HS-5 (cell line): ENCODE measurements at regions not wholly inside any gene's neighbourhood (a gene's known extent, or its start where the extent isn't known, plus 50 kb on each side); places are given as distances from the start of the nearest gene placed in this dataset.
A peak's percentile ranks its signal among the peaks of the same experiment; 100 is the strongest.

Experiments
- DNase-seq: peaks from one replicate; pipeline ENCODE4 v3.0.0-alpha.2; 2012; ENCODE audit warnings: low read depth

DNA sequence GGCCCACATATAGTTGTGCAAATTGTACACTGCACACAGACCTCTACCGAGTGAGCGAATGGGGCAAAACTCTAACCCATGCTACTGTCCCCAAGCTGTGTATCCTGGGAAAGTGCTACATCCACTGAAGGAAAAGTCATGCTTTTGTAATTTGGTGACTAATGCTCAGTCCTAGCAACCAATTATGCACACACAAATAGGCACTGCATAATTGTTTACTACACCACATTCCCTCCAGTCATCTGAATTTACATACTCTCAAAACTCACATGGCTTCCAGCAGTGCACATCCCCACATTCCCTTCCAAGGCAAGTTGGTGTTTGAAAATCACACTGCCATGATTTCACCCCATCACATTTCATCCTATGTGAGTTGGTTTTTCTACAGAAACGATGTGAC, 125.9 kb upstream of the OSMR start:
- peak; percentile 71 for DNase-seq

DNA sequence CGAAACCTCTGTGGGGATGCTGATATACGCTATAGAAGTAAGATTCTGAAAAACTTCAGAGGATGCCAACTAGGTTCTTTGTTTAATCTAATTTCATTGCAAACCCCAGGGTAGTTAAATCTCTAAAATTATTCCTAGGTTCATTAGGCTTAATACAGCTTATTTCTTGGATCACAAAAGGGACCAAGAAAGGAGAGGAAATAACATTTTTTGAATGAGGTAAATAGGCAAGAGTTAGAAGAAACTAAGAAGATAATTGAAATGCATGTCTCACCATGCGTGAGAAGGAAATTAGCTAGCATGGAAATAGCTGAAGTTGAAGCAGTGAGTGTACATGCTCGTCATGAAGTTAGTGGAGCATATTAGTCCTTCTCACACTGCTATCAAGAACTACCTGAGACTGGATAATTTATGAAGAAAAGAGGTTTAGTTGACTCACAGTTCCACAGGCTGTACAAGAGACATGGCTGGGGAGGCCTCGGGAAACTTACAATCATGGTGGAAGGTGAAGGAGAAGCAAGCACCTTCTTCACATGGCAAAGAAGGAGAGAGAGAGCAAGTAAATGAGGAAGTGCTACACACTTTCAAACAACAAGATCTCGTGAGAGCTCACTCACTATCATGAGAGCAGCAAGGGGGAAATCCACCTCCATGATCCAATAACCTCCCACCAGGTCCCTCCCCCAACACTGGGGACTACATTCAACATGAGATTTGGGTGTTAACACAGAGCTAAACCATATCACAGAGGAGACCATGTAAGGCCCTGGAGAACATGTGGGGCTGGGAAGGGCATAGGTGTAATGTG, 125.1 kb upstream of the OSMR start:
- DNase-seq: no peak

DNA sequence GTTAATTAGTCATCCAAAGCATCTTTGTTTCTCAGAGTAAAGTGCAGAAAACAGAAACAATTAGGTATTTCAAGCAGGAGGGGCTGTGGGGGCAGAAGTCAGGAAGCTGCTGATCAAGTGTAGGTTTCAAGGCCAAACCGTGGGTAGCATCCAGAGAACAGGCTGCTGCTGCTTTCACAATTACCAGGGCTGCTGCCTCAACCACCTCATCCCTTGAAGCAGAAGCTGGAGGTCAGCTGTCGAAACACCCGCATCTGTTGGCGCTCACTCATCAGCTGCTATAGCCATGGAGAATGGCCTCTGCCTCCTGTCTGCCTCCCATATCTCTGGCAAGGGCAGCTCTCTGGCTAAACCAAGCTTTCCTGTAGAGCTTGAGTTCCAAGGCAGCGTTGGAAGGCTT, 122.9 kb upstream of the OSMR start:
- DNase-seq: no peak

DNA sequence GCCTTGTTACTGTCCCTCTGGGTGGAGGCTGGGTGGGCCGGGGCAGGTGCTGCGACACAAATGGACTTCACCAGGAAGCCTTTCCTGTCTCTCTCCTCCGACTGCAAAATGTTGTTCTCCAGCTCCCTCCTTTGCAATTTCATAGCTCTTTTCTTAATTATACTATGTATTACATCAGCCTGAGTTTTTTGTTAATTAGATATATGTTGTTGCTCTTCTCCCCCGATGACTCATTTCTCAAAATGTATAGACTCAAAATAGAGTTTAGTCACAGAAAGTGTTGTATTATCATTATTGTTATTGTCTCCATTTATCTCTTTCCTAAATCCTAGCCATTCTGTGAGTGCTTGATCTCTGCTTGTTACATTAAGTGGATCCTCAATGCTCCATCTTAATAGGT, 122.4 kb upstream of the OSMR start:
- DNase-seq: no peak

DNA sequence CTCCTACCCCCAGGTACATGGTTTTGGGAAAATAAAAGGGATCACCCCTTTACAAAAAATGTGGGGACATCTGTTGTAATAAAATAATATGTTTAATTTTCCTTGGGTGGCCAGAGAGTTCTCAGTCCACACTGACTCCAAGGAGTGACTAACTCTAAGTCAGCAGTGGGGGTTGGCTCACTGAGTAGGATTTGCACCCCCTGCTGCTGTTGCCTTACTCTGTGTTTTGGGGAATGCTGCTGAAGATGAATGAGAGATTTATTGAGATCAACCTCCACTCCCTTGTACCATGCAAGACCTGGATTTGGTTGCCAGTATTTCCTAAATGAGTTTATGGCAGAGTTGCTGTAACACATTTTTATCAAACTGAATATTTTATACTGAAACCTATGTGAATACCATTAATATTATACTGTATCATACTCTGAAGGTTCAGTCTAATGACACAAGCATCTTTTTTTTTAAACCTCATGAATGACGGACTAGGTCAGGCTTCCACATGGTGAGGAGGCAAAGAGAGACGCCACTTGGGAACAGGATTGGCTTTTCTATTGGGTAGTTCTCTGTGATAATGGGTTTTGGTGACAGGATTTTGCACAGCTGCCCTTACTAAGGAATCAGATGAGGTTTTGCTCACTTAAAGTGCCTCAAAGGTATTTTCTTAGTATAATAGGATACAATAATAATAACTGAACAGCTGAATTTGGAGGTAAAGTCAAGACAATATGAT, 121.3 kb upstream of the OSMR start:
- peak; percentile 29 for DNase-seq

DNA sequence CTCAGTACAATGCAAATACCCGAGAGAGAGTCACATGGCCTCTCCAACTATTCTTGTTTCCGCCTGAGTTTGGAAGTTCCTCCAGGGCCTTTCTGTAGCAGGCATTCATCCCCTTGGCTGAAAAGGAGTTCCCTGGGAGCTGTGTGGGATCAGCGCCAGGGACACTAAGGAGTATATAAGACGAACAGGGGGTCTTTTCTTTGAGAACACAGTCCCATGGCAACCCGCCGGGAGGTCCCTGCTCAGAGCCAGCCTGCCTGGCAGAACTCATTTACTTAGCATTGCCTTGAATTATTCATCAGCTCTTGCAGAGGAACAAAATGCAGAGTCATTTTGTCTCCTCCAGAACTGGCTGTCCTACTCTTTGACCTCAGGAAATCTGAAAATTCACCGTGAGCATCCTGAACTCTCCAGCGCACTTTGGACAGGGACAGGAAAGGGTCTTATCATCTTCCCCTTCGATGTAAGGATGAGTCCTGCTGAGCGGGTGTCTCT, 120.4 kb upstream of the OSMR start:
- no peak for DNase-seq

DNA sequence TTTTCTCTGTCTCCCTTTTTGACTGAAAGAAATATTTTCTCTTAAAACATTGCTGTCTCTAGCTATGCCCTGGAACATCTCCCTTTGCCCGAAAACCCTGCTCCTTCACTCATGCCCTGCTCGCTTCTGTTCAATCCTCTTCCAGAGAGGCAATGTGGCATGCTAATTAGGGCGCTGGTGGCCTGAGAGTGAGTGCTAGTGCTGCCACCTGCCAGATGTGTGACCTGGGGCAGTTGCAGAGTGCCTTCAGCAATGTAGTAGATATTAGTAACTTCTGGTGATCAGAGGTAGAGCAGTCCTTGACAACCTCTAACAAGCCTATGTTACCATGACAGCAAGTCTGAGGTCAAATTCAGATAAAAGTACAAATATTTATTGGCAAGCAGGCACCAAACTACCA, 119.5 kb upstream of the OSMR start:
- DNase-seq: no peak

DNA sequence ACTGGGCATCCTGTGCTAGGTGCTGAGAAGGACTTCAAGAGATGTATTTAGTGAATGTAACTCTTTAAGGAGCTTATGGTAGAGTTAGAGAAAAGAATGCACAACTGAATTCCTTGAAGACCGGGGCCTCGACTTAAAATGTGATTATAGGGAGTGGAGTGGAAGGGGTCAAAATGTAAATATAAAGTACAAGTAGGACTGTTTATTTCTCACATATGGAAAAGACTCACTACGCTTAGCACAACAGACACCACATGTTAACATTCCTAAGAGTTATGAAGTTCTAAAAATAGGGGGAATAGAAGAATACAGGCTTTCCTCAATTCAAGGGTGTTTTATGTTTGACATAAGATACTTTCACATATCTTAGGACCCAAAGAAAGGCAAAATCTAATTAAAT, 117.8 kb upstream of the OSMR start:
- no peak for DNase-seq

DNA sequence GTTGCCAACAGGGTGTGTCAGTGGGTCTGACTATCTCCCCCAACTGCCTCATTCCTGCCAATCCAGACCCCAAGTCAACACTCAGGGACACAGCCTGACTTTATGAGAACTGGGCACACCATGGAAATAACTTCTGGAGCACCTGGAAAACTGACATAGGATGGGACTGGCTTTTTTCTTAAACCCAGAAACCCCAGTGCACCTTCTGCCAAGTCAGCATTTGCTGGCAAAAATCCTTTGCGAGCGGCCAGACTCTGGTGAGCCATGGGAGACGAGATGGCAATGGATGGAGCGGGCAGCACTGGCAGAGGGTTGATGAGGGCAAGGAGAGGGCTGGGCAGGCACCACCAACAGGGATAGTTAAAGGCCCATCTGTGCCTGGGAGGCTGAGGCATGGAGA, 114.4 kb upstream of the OSMR start:
- DNase-seq: no peak

DNA sequence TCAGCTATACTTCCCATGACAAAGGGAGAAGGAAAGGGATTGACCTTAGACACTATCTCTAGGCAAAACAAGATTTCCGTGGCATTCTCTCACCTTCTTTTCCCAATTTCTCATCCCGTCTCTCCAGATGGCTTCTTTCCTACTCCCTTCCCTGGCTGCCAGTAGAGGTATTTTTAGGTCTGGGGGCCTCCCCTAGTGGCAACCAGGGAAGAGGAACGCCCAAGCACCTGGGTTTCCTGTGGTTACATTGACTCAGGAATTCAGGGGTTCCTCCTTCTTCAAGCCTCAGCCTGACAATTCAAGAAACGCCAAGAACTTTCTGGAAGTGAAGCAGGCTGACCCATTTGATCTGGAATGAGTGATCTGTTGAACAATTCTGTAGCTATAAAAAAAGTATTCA, 111.5 kb upstream of the OSMR start:
- no peak for DNase-seq

DNA sequence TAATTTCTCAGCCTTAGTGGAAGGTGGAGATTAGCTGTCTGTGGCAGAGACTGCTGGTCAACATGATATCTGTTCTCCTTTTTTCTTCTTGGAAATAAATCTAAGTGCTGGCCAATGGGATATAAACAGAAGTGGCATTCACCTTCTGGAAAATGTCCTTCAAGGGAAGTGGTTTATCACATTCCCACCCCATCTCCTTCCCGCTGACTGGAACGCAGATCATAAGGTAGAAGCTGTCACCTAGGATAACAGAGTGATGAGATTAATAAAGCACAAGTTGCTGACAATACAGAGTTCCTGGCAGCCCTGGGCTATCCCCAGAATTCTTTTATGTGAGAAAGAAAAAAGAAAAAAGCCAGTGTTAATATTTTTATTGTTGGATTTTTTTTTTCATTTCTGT, 109.7 kb upstream of the OSMR start:
- DNase-seq: no peak

DNA sequence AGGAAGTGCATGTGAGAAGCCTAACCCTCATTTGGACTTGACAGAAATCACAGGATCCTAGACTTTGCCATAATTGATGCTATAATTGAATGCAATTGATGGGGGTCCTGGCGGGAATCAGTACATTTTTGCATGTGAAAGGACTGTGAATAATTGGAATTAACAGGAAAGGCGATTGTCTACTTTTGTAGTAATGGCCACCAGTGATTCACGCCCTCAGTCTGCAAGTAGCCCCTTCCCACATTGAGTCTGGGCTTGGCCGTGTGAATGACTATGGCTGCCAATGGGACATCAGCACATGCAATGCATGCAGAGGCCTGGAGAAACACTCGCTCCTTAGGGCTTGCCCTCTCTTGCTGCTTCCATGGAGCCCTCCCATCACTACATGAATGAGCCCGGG, 107.8 kb upstream of the OSMR start:
- DNase-seq: no peak

DNA sequence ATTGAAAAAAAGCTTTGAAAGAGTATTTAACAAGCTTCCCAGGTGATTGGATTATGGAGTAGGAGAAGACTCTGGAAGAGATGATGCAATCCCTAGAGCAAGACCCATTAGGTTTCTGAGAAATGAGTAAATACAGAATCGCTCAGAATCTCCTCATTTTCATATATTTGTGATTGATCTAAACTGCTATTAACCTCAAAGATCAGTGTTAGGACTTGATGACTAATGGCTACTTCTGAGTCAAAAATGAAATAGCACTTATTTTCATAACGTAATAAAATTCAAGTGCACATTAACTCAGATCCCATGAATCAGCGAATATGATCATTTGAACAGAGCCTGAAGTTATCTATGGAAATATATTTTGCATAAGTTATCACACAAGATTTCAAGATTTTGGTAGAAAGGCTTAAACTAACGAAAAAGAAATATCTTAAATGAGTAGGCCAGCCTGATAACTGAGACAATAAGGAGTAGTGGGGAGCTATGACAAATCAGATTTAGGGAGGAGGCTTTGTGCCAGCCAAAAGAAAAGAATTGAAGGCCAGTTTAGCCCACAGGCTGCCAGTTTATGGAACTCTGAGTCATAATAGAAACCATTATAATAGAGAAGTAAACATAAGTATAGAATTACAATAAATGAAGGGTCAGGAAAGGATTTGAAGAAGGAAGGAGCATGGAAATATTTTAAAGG, 106.7 kb upstream of the OSMR start:
- DNase-seq: peak; percentile 56

DNA sequence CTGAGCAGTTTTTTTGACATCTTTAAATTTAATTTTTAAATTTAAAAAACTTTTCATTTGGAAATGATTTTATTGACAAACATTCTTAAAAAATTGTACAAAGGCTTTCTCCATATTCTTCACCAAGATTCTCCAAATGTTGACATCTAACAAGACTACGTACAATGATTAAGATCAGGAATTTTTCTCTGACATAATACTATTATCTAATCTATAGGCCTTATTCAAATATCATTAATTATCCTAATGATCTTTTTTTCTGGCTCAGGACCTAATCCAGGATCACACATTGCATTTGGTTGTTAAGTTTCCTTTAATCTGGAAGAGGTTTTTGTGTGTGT, 106.1 kb upstream of the OSMR start:
- no peak for DNase-seq

DNA sequence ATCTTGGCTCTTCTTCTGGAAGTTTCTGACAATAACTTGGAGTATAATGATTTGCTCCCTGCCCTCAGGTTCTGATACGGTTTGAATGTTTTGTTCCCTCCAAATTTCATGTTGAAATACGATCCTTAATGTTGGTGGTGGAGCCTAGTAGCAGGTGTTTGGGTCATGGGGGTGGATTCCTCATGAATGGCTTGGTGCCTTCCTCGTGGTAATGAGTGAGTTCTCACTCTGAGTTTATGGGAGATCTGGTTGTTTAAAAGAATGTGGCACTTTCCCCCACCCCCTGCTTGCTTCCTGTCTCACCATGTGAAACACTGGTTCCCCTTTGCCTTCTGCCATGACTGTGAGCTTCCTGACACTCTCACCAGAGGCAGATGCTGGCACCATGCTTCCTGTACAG, 103.0 kb upstream of the OSMR start:
- DNase-seq: no peak

DNA sequence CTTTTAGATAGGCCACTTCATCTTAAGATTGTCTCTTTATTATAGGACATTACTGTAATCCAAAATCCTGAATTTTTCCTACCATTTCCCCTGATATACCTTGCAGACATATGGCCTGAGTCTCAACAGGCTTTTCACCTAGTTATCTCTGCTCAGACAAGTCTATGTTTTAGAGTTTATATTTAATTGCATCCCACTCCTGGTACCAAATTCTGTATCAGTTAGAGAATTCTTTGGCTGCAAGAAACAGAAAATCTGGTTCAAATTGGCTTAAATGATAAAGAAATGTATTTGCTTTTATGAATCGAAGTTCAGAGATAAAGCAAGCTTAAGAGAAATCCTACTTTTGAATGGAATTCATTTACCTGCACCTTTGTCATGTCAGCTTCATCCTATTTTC, 102.2 kb upstream of the OSMR start:
- DNase-seq: no peak

DNA sequence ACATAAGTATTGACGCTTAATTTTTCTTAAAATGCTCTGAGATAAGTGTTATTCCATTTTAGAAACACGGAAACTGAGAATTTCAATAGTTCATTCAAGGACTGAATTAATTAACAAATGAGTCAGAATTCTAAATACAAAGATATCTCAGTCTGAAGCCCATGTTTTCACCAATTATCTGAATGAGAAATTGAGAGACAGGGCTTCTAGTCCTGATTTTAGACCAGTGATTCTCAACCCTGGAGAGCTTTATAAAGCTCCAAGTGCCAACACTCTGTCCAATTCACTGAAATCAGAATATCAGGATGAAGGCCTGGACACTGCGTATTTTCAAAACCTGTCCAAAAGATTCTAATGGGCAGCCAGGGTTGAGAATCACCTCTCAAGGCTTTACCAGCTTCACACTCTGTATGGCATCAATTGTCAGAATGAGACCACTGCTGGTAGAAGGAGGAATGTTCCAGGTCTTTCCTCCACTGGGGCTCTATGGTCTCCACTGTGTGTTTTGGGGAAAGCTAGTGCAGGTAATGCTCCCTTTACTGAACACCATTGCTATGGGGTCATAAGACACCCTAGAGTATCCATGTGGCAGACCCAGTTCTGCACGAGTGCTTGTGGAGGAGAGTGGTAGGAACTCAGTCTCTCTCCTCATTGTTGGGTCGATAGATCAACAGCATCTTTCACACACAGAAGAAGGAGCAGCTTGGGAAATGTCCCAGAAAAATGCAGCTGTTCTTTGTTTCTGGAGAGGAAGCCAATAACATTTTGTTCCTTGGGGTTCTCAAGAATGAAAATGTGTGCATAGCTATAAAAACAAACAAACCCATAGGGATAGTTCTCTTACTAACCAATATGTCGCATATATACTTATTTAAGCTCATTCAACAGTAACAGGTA, 99.7 kb upstream of the OSMR start:
- no peak for DNase-seq

DNA sequence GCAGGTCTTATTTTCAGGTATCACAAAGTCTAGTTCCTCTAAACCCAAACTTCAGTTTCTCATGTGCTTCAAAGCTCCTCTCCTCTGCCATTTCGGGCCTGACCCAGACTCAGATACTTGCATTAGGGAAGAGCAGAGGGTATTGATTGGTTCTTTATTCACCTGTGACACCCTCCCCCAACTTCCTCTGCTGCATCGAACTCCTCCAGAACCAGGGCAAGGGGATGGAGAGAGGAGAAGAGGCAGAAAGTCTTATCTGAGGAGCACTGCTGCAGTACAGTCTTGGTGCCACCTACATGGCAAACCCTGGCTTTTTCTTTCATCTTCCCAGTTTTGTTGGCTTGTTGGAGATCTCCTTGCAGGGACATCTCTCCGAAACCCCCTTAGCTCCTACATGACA, 96.0 kb upstream of the OSMR start:
- DNase-seq: no peak

DNA sequence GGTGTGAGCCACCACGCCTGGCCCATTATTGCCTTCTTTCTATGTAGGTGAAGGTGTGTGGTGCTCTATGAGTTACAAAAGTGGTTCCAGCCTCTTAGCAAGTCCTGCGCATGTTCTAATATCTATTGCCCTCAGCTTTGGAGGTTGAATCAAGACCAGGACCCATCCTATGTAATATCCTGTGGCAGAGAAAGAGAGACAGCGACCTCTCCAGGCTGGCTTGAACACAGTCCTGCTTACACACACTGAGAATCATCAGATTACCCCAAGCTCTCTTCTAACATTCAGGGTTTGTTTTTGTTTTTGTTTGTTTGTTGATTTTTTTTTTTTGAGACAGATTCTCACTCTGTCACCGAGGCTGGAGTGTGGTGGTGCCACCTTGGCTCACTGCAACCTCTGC, 94.7 kb upstream of the OSMR start:
- no peak for DNase-seq

DNA sequence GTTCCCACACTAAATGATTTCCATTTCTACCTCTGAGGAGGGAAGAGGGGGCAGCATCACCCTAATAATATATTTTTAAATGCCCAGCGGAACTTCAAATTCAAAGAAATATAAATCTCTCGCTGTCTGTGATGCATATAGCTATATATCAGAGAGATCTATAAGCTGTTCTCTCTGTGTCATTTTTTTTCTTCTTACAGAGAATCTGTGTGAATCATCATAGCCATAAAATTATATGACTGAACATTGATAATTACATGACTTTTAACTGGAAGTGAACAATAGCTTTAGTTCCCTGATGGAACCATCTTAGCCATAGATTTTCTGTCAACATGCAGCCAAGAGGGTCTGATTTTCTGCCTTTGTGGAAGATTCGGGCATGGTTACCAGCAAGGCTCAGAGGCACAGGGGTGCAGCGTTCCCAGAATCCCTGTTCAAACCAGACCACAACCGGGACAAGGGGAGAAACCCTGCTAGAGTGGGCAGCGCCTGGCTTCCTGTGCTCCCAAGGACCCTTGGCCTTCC, 93.7 kb upstream of the OSMR start:
- no peak for DNase-seq

DNA sequence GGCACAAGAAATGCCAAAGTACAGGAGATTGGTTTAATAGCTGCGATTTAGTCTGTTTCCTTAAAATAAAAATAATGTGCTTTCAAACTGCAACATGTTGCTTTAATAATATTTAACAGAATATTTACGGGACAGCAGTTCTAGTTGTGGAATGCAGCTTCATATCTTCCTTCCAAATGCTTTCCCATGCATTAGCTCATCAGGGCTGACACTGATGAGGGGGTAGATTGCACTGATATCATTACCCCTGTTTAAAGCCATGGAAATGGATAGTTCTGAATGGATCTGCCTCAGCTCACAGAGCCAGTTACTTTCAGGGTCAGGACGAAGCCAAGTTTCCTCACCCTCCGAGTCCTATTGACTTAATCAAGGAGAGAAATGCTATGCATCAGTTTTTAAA, 93.2 kb upstream of the OSMR start:
- DNase-seq: no peak

DNA sequence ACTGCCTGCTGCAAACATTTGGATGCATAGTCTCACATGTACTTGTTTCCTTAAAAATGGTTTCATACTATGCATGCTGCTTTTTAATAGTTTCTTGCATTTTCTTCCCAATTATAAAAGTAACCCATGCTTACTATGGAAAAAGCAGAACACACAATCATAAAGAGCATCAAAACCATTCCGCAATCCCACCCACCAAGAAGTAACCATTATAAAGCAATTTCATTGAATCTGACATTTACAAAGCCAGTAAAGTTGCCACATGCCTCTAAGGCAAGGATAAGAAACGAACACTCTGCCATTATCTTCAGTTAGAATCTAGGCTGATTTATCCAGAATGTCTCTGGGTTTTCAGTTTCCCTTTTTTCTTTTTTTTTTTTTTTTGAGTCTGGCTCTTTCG, 92.7 kb upstream of the OSMR start:
- no peak for DNase-seq
